ENCODE measurements at regions not wholly inside any gene's neighbourhood (a gene's known extent, or its start where the extent isn't known, plus 50 kb on each side); places are given as distances from the start of the nearest gene placed in this dataset.

DNA sequence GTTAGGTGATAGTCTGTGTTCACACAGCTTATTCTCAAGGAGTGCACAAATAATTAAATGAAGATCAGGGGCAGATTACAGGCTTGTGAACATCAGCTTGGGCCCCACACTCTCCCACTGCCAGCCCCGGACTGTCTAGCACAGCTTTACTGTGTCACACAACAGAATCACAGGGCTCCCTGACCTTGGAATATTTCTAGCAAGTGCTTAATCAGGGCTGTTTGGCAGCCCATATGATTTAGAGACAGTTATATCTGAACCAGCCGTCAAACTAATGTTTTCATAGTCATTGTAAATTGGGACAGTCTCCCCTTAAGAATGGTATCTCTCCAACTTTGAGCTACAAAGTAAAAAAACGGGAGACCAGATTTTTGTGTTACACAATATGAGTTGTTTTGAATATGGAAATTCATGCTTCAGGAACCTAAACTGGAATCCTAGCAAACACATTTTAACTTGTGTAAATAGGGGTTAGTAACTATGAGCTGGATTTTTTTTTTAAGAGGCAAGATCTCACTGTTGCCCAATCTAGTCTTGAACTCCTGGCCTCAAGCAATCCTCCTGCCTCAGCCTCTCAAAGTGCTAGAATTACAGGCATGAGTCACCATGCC is 517.6 kb downstream of the BNC2 start:
- no peak for DNase-seq

DNA sequence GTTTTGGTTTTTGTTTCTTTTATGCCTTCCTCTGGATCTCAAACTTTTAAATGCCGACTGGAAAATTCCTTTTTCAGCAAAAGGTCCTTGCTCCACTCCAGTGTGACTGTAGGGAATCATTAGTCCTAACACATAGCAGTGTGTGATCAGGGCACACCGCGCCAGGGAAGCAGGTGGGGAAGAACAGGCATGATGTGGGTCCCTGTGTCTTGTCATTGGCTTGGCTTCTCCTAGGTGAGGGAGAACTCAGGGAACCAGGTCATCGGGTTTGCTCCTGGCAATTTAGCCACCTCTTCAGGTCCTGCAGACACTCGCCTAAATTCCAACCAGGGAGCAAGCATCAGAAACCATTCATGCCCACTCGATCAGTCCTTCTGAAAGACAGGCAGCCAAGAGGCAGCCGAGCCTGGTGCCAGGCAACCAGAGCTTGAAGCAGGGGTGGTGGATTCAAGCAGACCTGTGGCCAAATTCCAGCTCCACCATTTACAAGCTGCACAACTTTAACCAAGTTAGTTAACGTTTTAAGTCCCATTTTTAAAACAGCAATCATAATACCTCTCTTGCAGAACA is 514.2 kb downstream of the BNC2 start:
- no peak for DNase-seq

DNA sequence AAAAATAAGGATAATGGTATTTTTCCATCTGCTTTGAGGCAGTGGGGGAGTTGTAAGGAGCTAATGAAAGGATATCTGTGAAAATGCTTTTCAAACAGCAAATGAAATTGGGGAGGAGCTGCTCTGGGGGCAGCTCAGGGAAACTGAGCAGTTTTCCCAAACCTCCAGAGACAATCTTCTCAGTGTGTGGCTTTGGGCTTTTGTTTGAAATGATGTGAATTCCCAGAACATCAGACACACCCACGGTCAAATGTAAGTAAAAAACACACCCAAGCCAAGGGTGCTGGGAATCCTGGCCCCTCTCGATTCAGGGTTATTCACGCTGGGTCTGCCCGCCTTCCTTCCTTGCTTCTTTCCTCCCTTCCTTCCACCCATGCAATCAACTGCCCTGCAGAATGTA is 512.6 kb downstream of the BNC2 start:
- DNase-seq, result no peak

DNA sequence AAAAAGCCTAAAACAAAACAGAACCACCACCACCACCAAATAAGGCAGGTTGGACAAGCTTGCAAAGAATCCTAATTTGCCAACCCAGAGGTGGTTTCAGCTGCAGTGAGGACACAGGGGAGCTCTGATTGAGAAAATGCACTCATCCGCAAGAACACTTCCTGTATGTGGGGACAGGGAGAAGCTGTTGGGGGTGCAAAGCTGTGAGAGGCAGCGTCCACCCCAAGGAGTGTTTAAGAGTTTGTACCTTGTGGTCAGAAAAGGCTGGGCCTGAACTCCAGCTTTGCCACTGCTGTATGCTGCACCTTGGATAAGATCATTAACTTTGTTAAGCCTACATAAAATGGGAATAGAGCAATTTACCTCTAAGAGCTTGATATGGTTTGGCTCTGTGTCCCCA is 511.7 kb downstream of the BNC2 start:
- no peak for DNase-seq

Data from cerebellar nuclear complex (tissue), 1 donor.